Osteocyte (in vitro differentiated cells): ENCODE measurements at regions not wholly inside any gene's neighbourhood (a gene's known extent, or its start where the extent isn't known, plus 50 kb on each side); places are given as distances from the start of the nearest gene placed in this dataset.

Experiments used
- DNase-seq: peaks from one replicate; pipeline ENCODE4 v3.0.0; 2021; ENCODE audit warnings: mixed read lengths; ENCODE audit not compliant: unreplicated experiment; ENCODE audit errors: extremely low spot score
- H3K27ac Mint-ChIP-seq: one replicate; pipeline ENCODE4 v1.8.0; 2021; ENCODE audit warnings: mild to moderate bottlenecking, mixed read lengths; ENCODE audit not compliant: unreplicated experiment
- H3K27me3 Mint-ChIP-seq: one replicate; pipeline ENCODE4 v1.8.0; 2021; ENCODE audit warnings: mixed read lengths; ENCODE audit not compliant: unreplicated experiment
- H3K36me3 Mint-ChIP-seq: one replicate; pipeline ENCODE4 v1.8.0; 2021; ENCODE audit warnings: mixed read lengths; ENCODE audit not compliant: unreplicated experiment
- H3K4me1 Mint-ChIP-seq: one replicate; pipeline ENCODE4 v1.8.0; 2021; ENCODE audit warnings: mixed read lengths; ENCODE audit not compliant: unreplicated experiment
- H3K4me3 Mint-ChIP-seq: one replicate; pipeline ENCODE4 v1.8.0; 2021; ENCODE audit warnings: mild to moderate bottlenecking, moderate library complexity, mixed read lengths; ENCODE audit not compliant: unreplicated experiment
- H3K9me3 Mint-ChIP-seq: one replicate; pipeline ENCODE4 v1.8.0; 2021; ENCODE audit warnings: mixed read lengths; ENCODE audit not compliant: unreplicated experiment
- CTCF ChIP-seq: fragments of 200-600 bp; sonication (generic); IDR thresholded peaks from 2 replicates; pipeline ENCODE4 v1.5.0; 2021; ENCODE audit warnings: antibody characterized with exemption, mild to moderate bottlenecking, moderate library complexity

- H3K9me3 Mint-ChIP-seq = no peaks in the 10 kb centered on the region
- H3K4me1 Mint-ChIP-seq = no peaks in the 10 kb centered on the region
- TF ChIP-seq CTCF = no peak
- peaks cover 10% of the 10 kb centered on the region for H3K27me3 Mint-ChIP-seq
- DNase-seq = no peak
- no peak overlapping the region for H3K4me3 Mint-ChIP-seq
- H3K36me3 Mint-ChIP-seq = no peaks in the 10 kb centered on the region
- H3K27ac Mint-ChIP-seq = no peak overlapping the region
These were observed 128.8 kb upstream of the TACR1 start for GRCh38 chr2:75328156-75328555.

- Mint-ChIP-seq H3K27me3 (peaks cover 10% of the 10 kb centered on the region), H3K27ac (no peak overlapping the region), H3K36me3 (no peaks in the 10 kb centered on the region)
These were observed 128.0 kb upstream of the TACR1 start for GRCh38 chr2:75327334-75327733.

DNA sequence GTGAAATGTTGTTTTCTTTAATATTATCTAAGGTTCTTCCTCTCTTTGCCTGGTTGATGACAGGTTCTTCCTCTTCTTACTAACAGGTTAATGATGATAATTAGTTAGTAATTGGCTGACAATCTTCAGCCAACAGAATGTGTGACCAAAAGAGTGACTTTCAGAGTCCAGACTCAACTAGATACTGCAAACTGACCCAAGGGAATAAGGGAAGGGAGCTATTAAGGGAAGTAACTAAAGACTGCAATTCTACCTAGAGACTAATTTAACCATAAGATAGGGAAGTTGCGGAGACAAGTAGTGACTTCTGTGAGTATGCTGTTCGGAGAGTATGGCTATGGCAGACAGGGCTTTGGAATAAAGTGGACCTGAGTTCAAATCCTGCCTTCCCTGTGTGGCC lies 127.3 kb upstream of the TACR1 start:
- no peak overlapping the region for H3K27ac Mint-ChIP-seq
- peaks cover 10% of the 10 kb centered on the region for H3K27me3 Mint-ChIP-seq
- H3K4me3 Mint-ChIP-seq = no peak overlapping the region
- H3K36me3 Mint-ChIP-seq = no peaks in the 10 kb centered on the region
- H3K4me1 Mint-ChIP-seq = no peaks in the 10 kb centered on the region
- DNase-seq = no peak
- no peak for TF ChIP-seq CTCF
- H3K9me3 Mint-ChIP-seq = no peaks in the 10 kb centered on the region

More at GRCh38 chr2:75327334-75327733, 128.0 kb upstream of the TACR1 start:
- Mint-ChIP-seq H3K4me1 (no peaks in the 10 kb centered on the region), H3K9me3 (no peaks in the 10 kb centered on the region), H3K4me3 (no peak overlapping the region)
- TF ChIP-seq CTCF = no peak
- DNase-seq = no peak

DNA sequence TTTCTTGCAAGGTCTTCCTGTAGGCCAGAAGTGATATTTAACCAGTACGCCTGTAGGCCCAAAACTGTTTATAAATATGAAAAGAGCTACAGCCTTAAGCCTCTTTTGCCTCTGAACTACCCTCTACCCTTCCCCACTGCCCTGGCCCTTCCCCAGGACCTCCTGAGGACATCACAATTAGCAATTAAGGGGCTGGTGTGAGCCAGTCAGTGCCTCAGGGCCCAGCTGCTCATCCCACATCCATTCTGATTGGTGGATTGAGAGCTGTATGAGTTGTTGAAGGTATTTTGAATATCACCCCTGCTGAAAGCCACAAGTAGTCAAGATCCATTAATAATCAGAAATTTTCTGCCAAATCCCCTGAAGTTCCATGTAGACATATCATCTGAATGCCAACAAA lies 126.3 kb upstream of the TACR1 start:
- DNase-seq = no peak
- no peak overlapping the region for H3K27ac Mint-ChIP-seq
- no peak overlapping the region for H3K4me3 Mint-ChIP-seq
- no peak for TF ChIP-seq CTCF
- peaks cover 10% of the 10 kb centered on the region for H3K27me3 Mint-ChIP-seq
- H3K36me3 Mint-ChIP-seq = no peaks in the 10 kb centered on the region
- H3K9me3 Mint-ChIP-seq = no peaks in the 10 kb centered on the region
- no peaks in the 10 kb centered on the region for H3K4me1 Mint-ChIP-seq

DNA sequence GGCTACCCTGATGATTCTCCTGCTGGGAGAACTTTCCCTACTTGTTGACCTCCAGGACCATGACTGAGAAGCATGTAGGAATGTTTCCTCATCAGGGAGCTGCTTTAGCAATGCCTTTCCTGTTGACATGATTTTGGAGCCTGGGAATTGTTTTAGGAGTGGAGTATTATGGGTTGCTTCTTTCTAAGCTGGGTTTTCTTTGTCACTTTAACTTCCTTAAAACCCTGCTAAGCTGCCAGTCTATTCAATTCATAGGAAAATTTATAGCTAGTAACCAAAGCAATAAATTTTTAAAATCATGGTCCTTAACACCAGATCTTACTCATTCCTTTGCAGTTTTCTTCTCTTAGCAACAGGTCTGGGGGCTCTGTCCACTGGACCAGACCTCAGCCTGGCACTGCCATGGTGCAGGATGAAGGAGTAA lies 125.6 kb upstream of the TACR1 start:
- peaks cover 10% of the 10 kb centered on the region for H3K27me3 Mint-ChIP-seq
- DNase-seq = no peak
- H3K36me3 Mint-ChIP-seq = no peaks in the 10 kb centered on the region
- no peak for TF ChIP-seq CTCF
- H3K4me3 Mint-ChIP-seq = no peak overlapping the region
- H3K27ac Mint-ChIP-seq = no peak overlapping the region
- no peaks in the 10 kb centered on the region for H3K9me3 Mint-ChIP-seq
- H3K4me1 Mint-ChIP-seq = no peaks in the 10 kb centered on the region
